IPS-15b (cell line): ENCODE measurements at regions not wholly inside any gene's neighbourhood (a gene's known extent, or its start where the extent isn't known, plus 50 kb on each side); places are given as distances from the start of the nearest gene placed in this dataset.
"Not testable (repeated sequence)": the region's sequence is repeated elsewhere in the genome, so short reads cannot be mapped to it uniquely, and the experiment has no call there.

Experiments
- H3K27me3 ChIP-seq: one replicate; pipeline ENCODE4 v1.6.1; 2013; ENCODE audit warnings: low read length; ENCODE audit not compliant: control insufficient read depth, insufficient read depth
- H3K36me3 ChIP-seq: one replicate; pipeline ENCODE4 v1.6.1; 2013; ENCODE audit warnings: low read length; ENCODE audit not compliant: control insufficient read depth, insufficient read depth
- H3K4me1 ChIP-seq: one replicate; pipeline ENCODE4 v1.6.1; 2013; ENCODE audit warnings: mild to moderate bottlenecking, low read length; ENCODE audit not compliant: control insufficient read depth, insufficient read depth
- H3K4me3 ChIP-seq: one replicate; pipeline ENCODE4 v1.5.1; 2013; ENCODE audit warnings: low read depth, low read length
- H3K9ac ChIP-seq: one replicate; pipeline ENCODE4 v1.6.1; 2013; ENCODE audit warnings: low read depth, mild to moderate bottlenecking, low read length
- H3K9me3 ChIP-seq: one replicate; pipeline ENCODE4 v1.6.1; 2013; ENCODE audit warnings: mild to moderate bottlenecking, low read length; ENCODE audit not compliant: control insufficient read depth, insufficient read depth

DNA sequence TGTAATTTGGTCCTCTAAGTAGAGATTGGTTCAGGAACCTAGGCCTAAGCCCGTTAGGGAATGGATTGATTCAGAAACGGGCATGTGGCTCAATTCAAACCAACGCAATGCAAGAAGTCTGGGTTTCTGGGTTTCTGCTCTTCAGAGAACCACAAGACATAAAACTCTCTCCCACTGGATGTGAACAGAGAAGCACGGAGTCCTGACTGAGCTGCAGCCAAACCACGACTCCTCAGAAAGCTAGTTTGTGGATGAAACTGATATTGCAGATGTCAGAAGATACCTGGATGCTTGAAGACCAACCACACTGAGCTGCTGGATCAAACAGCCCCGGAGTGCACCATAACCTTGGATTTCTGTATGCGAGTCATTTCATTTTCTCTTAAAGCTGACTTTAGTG lies 50.0 kb downstream of the SOD2 start:
- Histone ChIP-seq H3K27me3 (no peaks in the 10 kb centered on the region), H3K36me3 (no peaks in the 10 kb centered on the region), H3K9me3 (no peaks in the 10 kb centered on the region), H3K9ac (no peak overlapping the region), H3K4me3 (no peak overlapping the region), H3K4me1 (no peaks in the 10 kb centered on the region)

DNA sequence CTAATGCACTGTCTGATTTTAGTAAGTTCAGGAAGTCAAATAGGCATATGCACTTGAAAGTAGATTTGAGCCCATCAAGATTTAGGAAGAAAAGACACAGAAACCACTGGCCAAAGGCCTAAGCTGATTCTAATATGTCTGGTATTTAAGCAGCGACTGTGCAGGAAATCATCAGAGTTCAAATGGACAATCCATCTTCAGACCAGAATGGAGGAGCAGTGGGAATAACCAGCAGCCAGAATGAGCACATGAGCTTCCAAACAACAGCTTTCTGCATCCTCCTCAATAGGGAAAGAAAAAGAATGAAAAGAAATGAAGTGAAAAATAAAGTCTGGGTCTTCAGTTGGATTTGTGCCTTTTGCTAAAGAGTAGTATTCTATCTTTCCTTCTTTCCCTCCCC lies 50.6 kb downstream of the SOD2 start:
- no peaks in the 10 kb centered on the region for H3K36me3 ChIP-seq
- no peaks in the 10 kb centered on the region for H3K27me3 ChIP-seq
- no peaks in the 10 kb centered on the region for H3K9me3 ChIP-seq
- no peak overlapping the region for H3K9ac ChIP-seq
- no peaks in the 10 kb centered on the region for H3K4me1 ChIP-seq
- H3K4me3 ChIP-seq, result no peak overlapping the region

DNA sequence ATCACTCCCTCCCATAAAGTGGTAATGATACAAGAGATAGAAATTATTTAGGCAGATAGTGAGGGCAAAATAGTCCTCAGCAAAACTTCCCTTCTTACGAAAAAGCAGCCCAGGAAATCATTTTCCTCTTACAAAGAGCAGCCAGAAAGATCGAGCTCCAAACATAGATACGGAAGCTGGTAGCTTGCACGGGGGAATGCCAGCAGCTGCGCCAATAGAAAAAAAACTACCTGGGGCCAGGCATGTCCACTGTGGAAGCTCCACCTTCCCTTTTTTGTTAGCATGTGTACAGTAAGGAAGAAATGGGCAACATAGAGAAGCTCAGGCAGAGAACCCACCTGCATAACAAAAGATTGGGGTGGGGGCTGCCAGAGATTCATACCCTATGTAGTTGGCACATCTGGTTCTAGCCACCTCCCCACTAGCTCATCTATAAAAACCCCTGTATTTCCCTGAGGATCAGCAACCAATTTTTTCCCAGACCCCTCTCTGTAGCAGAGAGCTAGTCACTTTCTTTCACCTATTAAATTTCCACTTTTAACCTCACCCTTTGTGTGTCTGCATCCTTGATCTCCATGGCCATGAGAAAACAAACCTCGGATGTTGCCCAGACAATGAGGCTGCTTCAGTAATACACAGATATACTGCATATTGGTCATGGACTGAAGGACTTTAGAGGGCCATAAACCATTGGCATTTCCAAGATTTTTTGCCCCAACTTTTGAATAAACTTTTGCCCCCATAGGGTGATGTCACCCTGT lies 52.1 kb downstream of the SOD2 start:
- Histone ChIP-seq H3K36me3 (no peaks in the 10 kb centered on the region), H3K27me3 (no peaks in the 10 kb centered on the region), H3K9ac (no peak overlapping the region), H3K4me1 (no peaks in the 10 kb centered on the region), H3K9me3 (no peaks in the 10 kb centered on the region), H3K4me3 (no peak overlapping the region)

DNA sequence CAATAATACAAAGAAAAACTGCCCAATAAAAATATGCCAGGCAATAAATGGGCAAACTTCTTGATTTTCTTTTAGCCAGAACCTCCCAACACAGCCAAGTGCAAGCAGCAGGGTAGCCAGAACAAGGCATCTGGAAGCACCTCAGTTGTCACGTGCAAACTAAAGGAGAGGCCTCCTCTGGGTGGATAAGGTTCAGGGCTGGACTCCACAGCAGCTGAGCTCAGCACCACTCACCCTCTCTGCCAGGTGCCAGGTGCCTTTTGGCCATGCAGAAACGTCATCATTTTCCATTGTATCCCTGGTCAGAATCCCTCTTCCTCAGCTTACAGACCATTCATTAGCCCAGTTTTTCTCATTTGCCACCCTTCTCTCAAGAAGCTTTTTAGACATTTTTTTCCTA lies 52.7 kb downstream of the SOD2 start:
- H3K9me3 ChIP-seq, result no peaks in the 10 kb centered on the region
- H3K4me1 ChIP-seq, result no peaks in the 10 kb centered on the region
- no peak overlapping the region for H3K4me3 ChIP-seq
- no peaks in the 10 kb centered on the region for H3K36me3 ChIP-seq
- no peaks in the 10 kb centered on the region for H3K27me3 ChIP-seq
- H3K9ac ChIP-seq, result no peak overlapping the region

GRCh38 chr6:159639721-159640120 lies 53.3 kb downstream of the SOD2 start:
- H3K36me3 ChIP-seq, result no peaks in the 10 kb centered on the region
- H3K4me1 ChIP-seq, result no peaks in the 10 kb centered on the region
- no peaks in the 10 kb centered on the region for H3K9me3 ChIP-seq
- no peak overlapping the region for H3K9ac ChIP-seq
- H3K27me3 ChIP-seq, result no peaks in the 10 kb centered on the region
- H3K4me3 ChIP-seq, result no peak overlapping the region

- H3K36me3 ChIP-seq, result no peaks in the 10 kb centered on the region
- no peak overlapping the region for H3K4me3 ChIP-seq
- no peaks in the 10 kb centered on the region for H3K9me3 ChIP-seq
- no peaks in the 10 kb centered on the region for H3K4me1 ChIP-seq
- no peaks in the 10 kb centered on the region for H3K27me3 ChIP-seq
- H3K9ac ChIP-seq, result no peak overlapping the region
Measured at GRCh38 chr6:159633196-159633595, 59.8 kb downstream of the SOD2 start.

GRCh38 chr6:159631886-159632285 lies 61.2 kb downstream of the SOD2 start:
- Histone ChIP-seq H3K4me1 (no peaks in the 10 kb centered on the region), H3K4me3 (no peak overlapping the region), H3K9me3 (no peaks in the 10 kb centered on the region), H3K27me3 (no peaks in the 10 kb centered on the region), H3K9ac (no peak overlapping the region), H3K36me3 (no peaks in the 10 kb centered on the region)

- Histone ChIP-seq H3K4me3 (no peak overlapping the region), H3K27me3 (no peaks in the 10 kb centered on the region), H3K36me3 (no peaks in the 10 kb centered on the region), H3K9me3 (no peaks in the 10 kb centered on the region), H3K4me1 (no peaks in the 10 kb centered on the region), H3K9ac (no peak overlapping the region)
Measured at GRCh38 chr6:159627939-159628338, 65.1 kb downstream of the SOD2 start.

DNA sequence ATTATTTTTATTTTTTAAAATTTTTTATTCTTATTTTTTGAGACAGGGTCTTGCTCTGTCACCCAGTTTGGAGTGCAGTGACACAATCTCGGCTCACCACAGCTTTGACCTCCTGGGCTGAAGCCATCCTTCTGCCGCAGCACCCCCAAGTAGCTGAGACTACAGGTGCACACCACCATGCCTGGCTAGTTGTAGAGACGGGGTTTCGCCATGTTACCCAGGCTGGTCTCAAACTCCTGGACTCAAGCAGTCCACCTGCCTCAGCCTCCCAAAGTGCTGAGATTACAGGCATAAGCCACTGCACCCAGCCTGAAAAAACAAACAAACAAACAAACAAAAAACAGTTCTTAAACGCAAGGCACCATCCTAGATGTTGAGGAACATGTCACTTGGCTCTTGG lies 66.5 kb downstream of the SOD2 start:
- H3K4me1 ChIP-seq, H3K27me3 ChIP-seq, H3K36me3 ChIP-seq, H3K9ac ChIP-seq, H3K4me3 ChIP-seq, H3K9me3 ChIP-seq: not testable (repeated sequence)

DNA sequence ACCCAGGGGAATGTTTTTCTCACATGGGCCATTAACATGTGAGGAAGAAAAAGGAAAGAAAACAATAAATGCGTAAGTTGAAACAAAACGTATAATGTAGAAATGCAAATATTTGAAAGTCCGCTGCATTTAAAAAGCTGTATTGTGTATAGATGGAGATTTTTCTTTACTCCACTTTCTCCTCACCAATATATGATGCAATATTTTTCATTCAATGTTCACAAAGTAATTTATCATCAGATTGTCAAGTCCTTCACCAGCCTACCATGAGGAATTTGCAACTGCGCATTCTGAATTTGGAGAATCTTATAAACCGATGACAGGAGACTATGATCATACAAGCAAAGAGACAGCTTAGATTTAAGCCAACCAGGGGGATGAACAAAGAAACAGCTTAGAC lies 69.9 kb downstream of the SOD2 start:
- no peaks in the 10 kb centered on the region for H3K4me1 ChIP-seq
- H3K9me3 ChIP-seq, result no peaks in the 10 kb centered on the region

GRCh38 chr6:159620947-159621346 lies 72.1 kb downstream of the SOD2 start:
- peaks cover 5% of the 10 kb centered on the region for H3K9me3 ChIP-seq
- no peaks in the 10 kb centered on the region for H3K4me1 ChIP-seq
- H3K36me3 ChIP-seq, result no peaks in the 10 kb centered on the region
- no peak overlapping the region for H3K9ac ChIP-seq
- H3K4me3 ChIP-seq, result no peak overlapping the region
- no peaks in the 10 kb centered on the region for H3K27me3 ChIP-seq

More for the DNA sequence above, 69.9 kb downstream of the SOD2 start:
- H3K36me3 ChIP-seq, result no peaks in the 10 kb centered on the region
- H3K4me3 ChIP-seq, result no peak overlapping the region
- no peak overlapping the region for H3K9ac ChIP-seq
- H3K27me3 ChIP-seq, result no peaks in the 10 kb centered on the region

GRCh38 chr6:159617444-159617843 lies 75.6 kb downstream of the SOD2 start:
- Histone ChIP-seq H3K36me3 (no peaks in the 10 kb centered on the region), H3K4me3 (no peak overlapping the region), H3K9me3 (peaks cover 5% of the 10 kb centered on the region), H3K4me1 (no peaks in the 10 kb centered on the region), H3K27me3 (no peaks in the 10 kb centered on the region), H3K9ac (no peak overlapping the region)
